ENCODE measurements at regions not wholly inside any gene's neighbourhood (a gene's known extent, or its start where the extent isn't known, plus 50 kb on each side); places are given as distances from the start of the nearest gene placed in this dataset.

DNA sequence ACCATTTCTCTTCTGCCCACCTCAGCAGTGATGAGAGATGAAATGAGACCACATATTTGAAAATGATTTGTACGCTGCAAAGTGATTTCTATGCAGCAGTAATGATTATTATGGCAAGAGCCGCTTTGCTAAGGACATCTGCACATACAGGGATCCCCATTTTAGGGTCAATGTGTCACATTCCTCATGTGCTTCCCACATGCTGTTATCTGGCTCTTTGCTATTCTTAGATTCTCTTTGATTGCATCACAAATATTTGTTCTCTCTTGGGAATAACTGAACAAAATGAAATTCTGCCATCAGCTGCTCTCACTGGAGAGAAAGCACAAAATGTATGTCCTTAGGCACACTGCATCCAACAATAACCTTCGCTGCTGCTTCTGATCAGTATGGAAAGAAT lies 209.5 kb upstream of the IPO5 start:
- CTCF ChIA-PET: no interaction called here
- H3K27me3 ChIP-seq (ENCODE audit: insufficient read depth): no peaks in the 10 kb centered on the region
- H3F3A ChIP-seq (replicated peaks; ENCODE audit: insufficient read depth): no peaks in the 10 kb centered on the region
- no peaks in the 10 kb centered on the region for H3K9me3 ChIP-seq
- no peak overlapping the region for H3K9ac ChIP-seq
- POLR2A ChIA-PET: no interaction called here
- H3K4me2 ChIP-seq: no peak overlapping the region
- H3K36me3 ChIP-seq (replicated peaks in 1 of 2; ENCODE audit: control insufficient read depth in 1 of 2, insufficient read depth in 2 of 2, low read length in 1 of 2): no peaks in the 10 kb centered on the region
- no peak overlapping the region for H3K27ac ChIP-seq (ENCODE audit: low read depth in 2 of 2, low read length in 1 of 2)
- H4K20me1 ChIP-seq (ENCODE audit: insufficient read depth): no peaks in the 10 kb centered on the region
- no peak overlapping the region for H3K4me3 ChIP-seq (ENCODE audit: low read depth in 2 of 2, low read length in 1 of 2)
- no peaks in the 10 kb centered on the region for H3K4me1 ChIP-seq (ENCODE audit: control insufficient read depth in 1 of 2, insufficient read depth in 2 of 2, low read depth in 1 of 2, low read length in 1 of 2)
- TF ChIP-seq TAF1 (IDR thresholded peaks at IDR 0.05; ENCODE audit: borderline replicate concordance, low read depth, low read length): no peak
- no peak for TF ChIP-seq GATA2 (CRISPR knock-in tag; IDR thresholded peaks at IDR 0.05)
- TF ChIP-seq SIN3A (IDR thresholded peaks at IDR 0.05; ENCODE audit: borderline replicate concordance, low read depth, low read length): no peak
- TF ChIP-seq TCF12 (IDR thresholded peaks at IDR 0.05): no peak
- TF ChIP-seq JUND (IDR thresholded peaks at IDR 0.05): no peak
- TF ChIP-seq, protein P1, sequence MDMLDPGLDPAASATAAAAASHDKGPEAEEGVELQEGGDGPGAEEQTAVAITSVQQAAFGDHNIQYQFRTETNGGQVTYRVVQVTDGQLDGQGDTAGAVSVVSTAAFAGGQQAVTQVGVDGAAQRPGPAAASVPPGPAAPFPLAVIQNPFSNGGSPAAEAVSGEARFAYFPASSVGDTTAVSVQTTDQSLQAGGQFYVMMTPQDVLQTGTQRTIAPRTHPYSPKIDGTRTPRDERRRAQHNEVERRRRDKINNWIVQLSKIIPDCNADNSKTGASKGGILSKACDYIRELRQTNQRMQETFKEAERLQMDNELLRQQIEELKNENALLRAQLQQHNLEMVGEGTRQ (IDR thresholded peaks at IDR 0.05; ENCODE audit: borderline replicate concordance, low read depth, low read length): no peak
- TF ChIP-seq, protein P2, sequence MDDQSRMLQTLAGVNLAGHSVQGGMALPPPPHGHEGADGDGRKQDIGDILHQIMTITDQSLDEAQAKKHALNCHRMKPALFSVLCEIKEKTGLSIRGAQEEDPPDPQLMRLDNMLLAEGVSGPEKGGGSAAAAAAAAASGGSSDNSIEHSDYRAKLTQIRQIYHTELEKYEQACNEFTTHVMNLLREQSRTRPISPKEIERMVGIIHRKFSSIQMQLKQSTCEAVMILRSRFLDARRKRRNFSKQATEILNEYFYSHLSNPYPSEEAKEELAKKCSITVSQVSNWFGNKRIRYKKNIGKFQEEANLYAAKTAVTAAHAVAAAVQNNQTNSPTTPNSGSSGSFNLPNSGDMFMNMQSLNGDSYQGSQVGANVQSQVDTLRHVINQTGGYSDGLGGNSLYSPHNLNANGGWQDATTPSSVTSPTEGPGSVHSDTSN (IDR thresholded peaks at IDR 0.05): no peak
- TF ChIP-seq GABPA (IDR thresholded peaks at IDR 0.05; ENCODE audit: low read depth): no peak
- no peak for TF ChIP-seq NRF1 (IDR thresholded peaks at IDR 0.05; ENCODE audit: low read depth, low read length)
- no peak for TF ChIP-seq ELF1 (IDR thresholded peaks at IDR 0.05)
- TF ChIP-seq, protein P3, sequence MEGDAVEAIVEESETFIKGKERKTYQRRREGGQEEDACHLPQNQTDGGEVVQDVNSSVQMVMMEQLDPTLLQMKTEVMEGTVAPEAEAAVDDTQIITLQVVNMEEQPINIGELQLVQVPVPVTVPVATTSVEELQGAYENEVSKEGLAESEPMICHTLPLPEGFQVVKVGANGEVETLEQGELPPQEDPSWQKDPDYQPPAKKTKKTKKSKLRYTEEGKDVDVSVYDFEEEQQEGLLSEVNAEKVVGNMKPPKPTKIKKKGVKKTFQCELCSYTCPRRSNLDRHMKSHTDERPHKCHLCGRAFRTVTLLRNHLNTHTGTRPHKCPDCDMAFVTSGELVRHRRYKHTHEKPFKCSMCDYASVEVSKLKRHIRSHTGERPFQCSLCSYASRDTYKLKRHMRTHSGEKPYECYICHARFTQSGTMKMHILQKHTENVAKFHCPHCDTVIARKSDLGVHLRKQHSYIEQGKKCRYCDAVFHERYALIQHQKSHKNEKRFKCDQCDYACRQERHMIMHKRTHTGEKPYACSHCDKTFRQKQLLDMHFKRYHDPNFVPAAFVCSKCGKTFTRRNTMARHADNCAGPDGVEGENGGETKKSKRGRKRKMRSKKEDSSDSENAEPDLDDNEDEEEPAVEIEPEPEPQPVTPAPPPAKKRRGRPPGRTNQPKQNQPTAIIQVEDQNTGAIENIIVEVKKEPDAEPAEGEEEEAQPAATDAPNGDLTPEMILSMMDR (IDR thresholded peaks at IDR 0.05): no peak
- TF ChIP-seq FOXM1 (IDR thresholded peaks at IDR 0.05; ENCODE audit: low read depth): no peak
- no peak for TF ChIP-seq EZH2phosphoT487 (IDR thresholded peaks at IDR 0.05; ENCODE audit: borderline replicate concordance, low read depth)
- TF ChIP-seq FOSL2 (IDR thresholded peaks at IDR 0.05; ENCODE audit: borderline replicate concordance, low read depth): no peak
- TF ChIP-seq SMC3 (IDR thresholded peaks at IDR 0.05; ENCODE audit: low read depth, low read length): no peak
- TF ChIP-seq POLR2AphosphoS5 (IDR thresholded peaks at IDR 0.05; ENCODE audit: low read depth, low read length): no peak
- TF ChIP-seq, protein P4, sequence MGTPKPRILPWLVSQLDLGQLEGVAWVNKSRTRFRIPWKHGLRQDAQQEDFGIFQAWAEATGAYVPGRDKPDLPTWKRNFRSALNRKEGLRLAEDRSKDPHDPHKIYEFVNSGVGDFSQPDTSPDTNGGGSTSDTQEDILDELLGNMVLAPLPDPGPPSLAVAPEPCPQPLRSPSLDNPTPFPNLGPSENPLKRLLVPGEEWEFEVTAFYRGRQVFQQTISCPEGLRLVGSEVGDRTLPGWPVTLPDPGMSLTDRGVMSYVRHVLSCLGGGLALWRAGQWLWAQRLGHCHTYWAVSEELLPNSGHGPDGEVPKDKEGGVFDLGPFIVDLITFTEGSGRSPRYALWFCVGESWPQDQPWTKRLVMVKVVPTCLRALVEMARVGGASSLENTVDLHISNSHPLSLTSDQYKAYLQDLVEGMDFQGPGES (IDR thresholded peaks at IDR 0.05; ENCODE audit: low read depth, low read length): no peak
- no peak for TF ChIP-seq RAD21 (IDR thresholded peaks at IDR 0.05; ENCODE audit: low read length)
- no peak for TF ChIP-seq RCOR1 (IDR thresholded peaks at IDR 0.05; ENCODE audit: low read length)
- no peaks in the 10 kb centered on the region for H3K9me2 ChIP-seq
- no peak overlapping the region for H2AFZ ChIP-seq (ENCODE audit: low read depth)
- no peaks in the 10 kb centered on the region for H3K79me2 ChIP-seq (ENCODE audit: insufficient read depth)
- WGBS (ENCODE audit: low lambda C conversion rate): 24% methylated on average over 3 of the region's 3 CpGs
- no peak for DNase-seq
